OCI-LY7 (cell line): ENCODE measurements at regions not wholly inside any gene's neighbourhood (a gene's known extent, or its start where the extent isn't known, plus 50 kb on each side); places are given as distances from the start of the nearest gene placed in this dataset.

Source experiments
- CTCF ChIP-seq: fragments of 200-600 bp; sonication (generic); conservative IDR thresholded peaks from 2 replicates; pipeline ENCODE4 v1.5.1; 2014; ENCODE audit warnings: mild to moderate bottlenecking, antibody characterized with exemption, low read length, moderate library complexity, mixed read lengths
- EZH2phosphoT487 ChIP-seq: fragments of 200-600 bp; sonication (generic); IDR thresholded peaks from 2 replicates; pipeline ENCODE4 v1.6.1; 2018; ENCODE audit warnings: low read depth, borderline replicate concordance, mild to moderate bottlenecking, mixed run types, antibody characterized with exemption, low read length, moderate library complexity, mixed read lengths

GRCh38 chr2:10987861-10988260 is 76.1 kb downstream of the KCNF1 start:
- TF ChIP-seq CTCF (no peak), EZH2phosphoT487 (no peak)
